ENCODE measurements at regions not wholly inside any gene's neighbourhood (a gene's known extent, or its start where the extent isn't known, plus 50 kb on each side); places are given as distances from the start of the nearest gene placed in this dataset.

GRCh38 chr21:35444391-35444790 lies 395.3 kb upstream of the RUNX1 start:
- Histone ChIP-seq H3K27ac (ENCODE audit: low read length) (no peak overlapping the region), H3K36me3 (ENCODE audit: control insufficient read depth, insufficient read depth, low read length) (no peaks in the 10 kb centered on the region), H3K9me3 (ENCODE audit: control insufficient read depth, insufficient read depth, low read depth, low read length) (no peaks in the 10 kb centered on the region), H3K4me1 (ENCODE audit: control insufficient read depth, insufficient read depth, low read length) (no peaks in the 10 kb centered on the region), H3K4me3 (ENCODE audit: low read depth in 2 of 2, low read length in 2 of 2) (no peak overlapping the region), H3K27me3 (ENCODE audit: control insufficient read depth, insufficient read depth, low read length) (peaks cover 2% of the 10 kb centered on the region; the same call in 1 of the 2 replicates)
- CTCF ChIA-PET: no interaction called here
- in situ Hi-C loops (cut with HindIII; ENCODE audit: low pct_unique_long_range_greater_than_20kb, low sequenced_read_pairs): no loop called here
- no TSS peak for BruUV-seq (replicated peaks)
- DNase-seq (ENCODE audit: low read depth, low spot score) (no peak), ATAC-seq (no peak)
- intact Hi-C loops (cut with micrococcal nuclease; ENCODE audit: unreplicated experiment): no loop called here
- TF ChIP-seq CTCF (IDR thresholded peaks at IDR 0.05) (no peak), POLR2AphosphoS5 (IDR thresholded peaks at IDR 0.05; ENCODE audit: low read depth, low read length) (no peak), SIN3A (IDR thresholded peaks at IDR 0.05; ENCODE audit: borderline replicate concordance, insufficient read depth, low read depth, low read length) (no peak), REST (IDR thresholded peaks at IDR 0.05; ENCODE audit: insufficient read depth in 1 of 2, low read depth in 2 of 2, low read length in 1 of 2) (no peak), TCF7L2 (IDR thresholded peaks at IDR 0.05; ENCODE audit: low read depth, low read length) (no peak)
- POLR2A ChIA-PET: no interaction called here

GRCh38 chr21:35441868-35442582 lies 392.9 kb upstream of the RUNX1 start:
- H3K36me3 ChIP-seq (ENCODE audit: control insufficient read depth, insufficient read depth, low read length): no peaks in the 10 kb centered on the region
- DNase-seq (ENCODE audit: low read depth, low spot score) (no peak), ATAC-seq (no peak)
- H3K27me3 ChIP-seq (ENCODE audit: control insufficient read depth, insufficient read depth, low read length): peaks cover 4% of the 10 kb centered on the region; the same call in 1 of the 2 replicates
- ChIA-PET POLR2A (no interaction called here), CTCF (no interaction called here)
- TF ChIP-seq SIN3A (IDR thresholded peaks at IDR 0.05; ENCODE audit: borderline replicate concordance, insufficient read depth, low read depth, low read length) (no peak), CTCF (IDR thresholded peaks at IDR 0.05) (no peak)
- intact Hi-C loops (cut with micrococcal nuclease; ENCODE audit: unreplicated experiment): no loop called here
- H3K9me3 ChIP-seq (ENCODE audit: control insufficient read depth, insufficient read depth, low read depth, low read length): no peaks in the 10 kb centered on the region
- H3K27ac ChIP-seq (ENCODE audit: low read length): no peak overlapping the region
- in situ Hi-C loops (cut with HindIII; ENCODE audit: low pct_unique_long_range_greater_than_20kb, low sequenced_read_pairs): no loop called here
- BruUV-seq (replicated peaks): no TSS peak
- H3K4me3 ChIP-seq (ENCODE audit: low read depth in 2 of 2, low read length in 2 of 2): no peak overlapping the region
- H3K4me1 ChIP-seq (ENCODE audit: control insufficient read depth, insufficient read depth, low read length): no peaks in the 10 kb centered on the region
